NCI-H82 treated with DMSO at 0.1 percent for 48 hours (cell line): ENCODE measurements at regions not wholly inside any gene's neighbourhood (a gene's known extent, or its start where the extent isn't known, plus 50 kb on each side); places are given as distances from the start of the nearest gene placed in this dataset.
"Not testable (repeated sequence)": the region's sequence is repeated elsewhere in the genome, so short reads cannot be mapped to it uniquely, and the experiment has no call there.

Experiments used
- DNase-seq: peaks from one replicate; lab custom pipeline; 2025; ENCODE audit not compliant: unreplicated experiment; lab: John Stamatoyannopoulos, UW

DNA sequence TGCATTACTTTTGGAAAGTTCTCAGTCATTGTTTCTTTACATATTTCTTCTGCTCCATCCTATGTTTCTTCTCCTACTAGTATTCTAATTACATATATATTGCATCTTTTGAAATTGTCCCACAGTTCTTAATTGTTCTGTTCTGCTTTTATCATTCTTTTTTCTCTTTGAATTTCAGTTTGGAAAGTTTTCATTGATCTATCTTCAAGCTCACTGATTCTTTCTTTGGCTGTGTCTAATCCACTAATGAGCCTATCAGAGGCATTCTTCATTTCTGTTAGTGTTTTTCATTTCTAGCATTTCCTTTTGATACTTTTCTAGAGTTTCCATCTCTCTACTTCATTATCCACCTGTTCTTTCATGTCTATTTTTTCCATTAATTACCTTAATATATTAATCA, 159.0 kb upstream of the KCNJ15 start:
- DNase-seq: no peak

DNA sequence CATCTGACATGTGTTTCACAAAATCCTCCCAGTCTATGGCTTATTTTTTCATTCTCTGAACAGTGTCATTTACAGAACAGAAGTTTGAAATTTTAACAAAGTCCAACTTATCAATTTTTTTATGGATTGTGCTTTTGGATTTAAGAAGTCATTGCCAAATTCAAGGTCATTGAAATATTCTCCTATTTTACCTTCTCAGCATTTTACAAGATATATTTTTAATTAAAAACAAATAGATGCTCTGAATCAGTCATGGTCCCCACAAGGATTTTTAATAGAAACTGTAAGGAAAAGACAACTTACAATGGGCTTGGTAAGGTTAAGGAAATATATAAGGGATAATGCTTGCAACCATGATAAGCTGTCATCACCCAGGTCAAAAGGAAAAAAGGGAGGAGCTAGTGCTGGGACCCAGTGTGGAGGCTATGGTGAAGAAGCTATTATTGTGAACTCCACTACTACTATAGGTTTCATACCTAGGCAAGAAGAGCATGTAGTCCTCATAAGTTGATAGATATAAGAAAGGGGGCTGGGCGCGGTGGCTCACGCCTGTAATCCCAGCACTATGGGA, 144.5 kb upstream of the KCNJ15 start:
- DNase-seq: no peak

GRCh38 chr21:38114717-38115333, 142.0 kb upstream of the KCNJ15 start:
- no peak for DNase-seq

DNA sequence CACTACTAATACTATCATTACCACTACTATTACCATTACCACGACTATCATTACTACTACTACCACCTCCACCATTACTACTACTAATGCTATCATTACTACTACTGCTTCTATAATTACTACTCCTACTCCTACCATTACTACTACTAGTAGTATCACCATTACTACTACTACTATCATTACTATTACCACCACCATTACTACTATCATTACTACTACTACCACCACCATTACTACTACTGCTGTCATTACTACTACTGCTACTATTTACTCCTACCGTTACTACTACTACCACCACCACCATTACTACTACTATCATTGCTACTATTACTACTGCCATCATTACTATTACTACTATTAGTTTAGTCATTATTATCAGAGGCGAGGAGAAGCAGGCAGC, 140.9 kb upstream of the KCNJ15 start:
- DNase-seq: no peak

DNA sequence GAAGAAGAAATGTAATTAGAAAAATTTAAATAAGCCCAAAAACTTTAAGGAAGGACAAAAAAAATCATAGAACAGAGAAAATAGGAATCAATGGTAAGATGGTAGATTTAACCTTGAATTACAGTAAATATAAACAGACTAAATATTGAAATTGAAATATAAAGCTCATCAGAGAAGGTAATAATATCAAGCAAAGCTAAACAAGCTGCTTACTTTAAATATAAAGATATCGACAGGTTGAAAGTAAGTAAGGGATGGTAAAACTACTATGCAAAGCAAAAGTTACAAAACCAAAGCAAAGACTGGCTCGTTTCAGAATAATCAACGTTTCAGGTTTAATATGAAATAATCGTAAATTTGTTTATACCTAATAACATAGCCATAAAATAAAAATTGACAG, 137.0 kb upstream of the KCNJ15 start:
- no peak for DNase-seq

DNA sequence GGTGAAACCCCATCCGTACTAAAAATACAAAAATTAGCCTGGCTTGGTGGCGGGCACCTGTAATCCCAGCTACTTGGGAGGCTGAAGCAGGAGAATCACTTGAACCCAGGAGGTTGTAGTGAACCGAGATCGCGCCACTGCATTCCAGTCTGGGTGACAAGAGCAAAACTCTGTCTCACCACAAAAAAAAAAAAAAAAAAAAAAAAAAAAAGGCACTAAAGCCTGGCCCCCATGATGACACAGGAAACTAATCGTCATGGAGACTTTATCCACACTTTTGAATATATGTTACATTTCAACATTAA, 136.2 kb upstream of the KCNJ15 start:
- not testable (repeated sequence) for DNase-seq

GRCh38 chr21:38120984-38121855, 135.6 kb upstream of the KCNJ15 start:
- DNase-seq: peak; percentile 93

- no peak for DNase-seq
Observed at GRCh38 chr21:38121888-38122720, 134.7 kb upstream of the KCNJ15 start.

DNA sequence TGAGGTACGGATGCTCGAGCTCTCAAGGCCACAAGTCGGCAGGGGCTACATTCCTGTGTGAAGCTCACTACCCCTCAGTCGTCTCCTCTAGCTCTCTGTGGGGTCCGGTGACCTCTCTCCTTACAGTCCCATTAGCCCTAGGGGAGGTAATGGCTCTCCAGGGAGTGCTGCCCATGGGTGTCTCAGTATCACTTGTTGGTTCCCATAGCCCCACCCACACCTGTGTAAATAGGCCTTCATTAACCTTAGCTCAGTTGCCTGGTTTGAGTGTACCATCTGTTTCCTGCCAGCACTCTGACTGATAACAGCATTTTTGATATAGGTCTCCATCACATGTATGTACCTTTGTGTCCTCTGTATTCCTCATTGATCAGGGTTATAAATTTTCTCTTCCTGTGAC, 133.2 kb upstream of the KCNJ15 start:
- no peak for DNase-seq

GRCh38 chr21:38126666-38127303, 130.0 kb upstream of the KCNJ15 start:
- DNase-seq: peak; percentile 24

DNA sequence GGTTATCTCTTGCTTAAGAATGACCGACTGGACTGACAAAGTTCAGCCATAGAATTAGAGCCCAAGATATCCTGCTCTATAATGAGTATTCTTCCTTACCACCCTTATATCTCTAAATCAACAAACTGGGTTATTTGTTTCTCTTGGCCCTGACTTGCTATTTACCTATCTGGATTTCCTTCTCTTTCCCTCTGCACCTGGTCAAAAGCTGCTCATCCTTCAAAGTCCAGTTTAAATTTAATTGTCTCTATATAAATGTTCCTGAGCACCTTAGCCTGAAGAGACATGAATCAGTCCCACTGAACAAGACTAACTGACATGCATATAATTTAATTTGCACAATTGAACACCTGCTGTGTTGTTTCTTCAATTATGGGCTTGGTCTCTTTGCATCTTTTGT, 127.1 kb upstream of the KCNJ15 start:
- DNase-seq: no peak

- DNase-seq: no peak
Observed at GRCh38 chr21:38133240-38133639, 123.6 kb upstream of the KCNJ15 start.

DNA sequence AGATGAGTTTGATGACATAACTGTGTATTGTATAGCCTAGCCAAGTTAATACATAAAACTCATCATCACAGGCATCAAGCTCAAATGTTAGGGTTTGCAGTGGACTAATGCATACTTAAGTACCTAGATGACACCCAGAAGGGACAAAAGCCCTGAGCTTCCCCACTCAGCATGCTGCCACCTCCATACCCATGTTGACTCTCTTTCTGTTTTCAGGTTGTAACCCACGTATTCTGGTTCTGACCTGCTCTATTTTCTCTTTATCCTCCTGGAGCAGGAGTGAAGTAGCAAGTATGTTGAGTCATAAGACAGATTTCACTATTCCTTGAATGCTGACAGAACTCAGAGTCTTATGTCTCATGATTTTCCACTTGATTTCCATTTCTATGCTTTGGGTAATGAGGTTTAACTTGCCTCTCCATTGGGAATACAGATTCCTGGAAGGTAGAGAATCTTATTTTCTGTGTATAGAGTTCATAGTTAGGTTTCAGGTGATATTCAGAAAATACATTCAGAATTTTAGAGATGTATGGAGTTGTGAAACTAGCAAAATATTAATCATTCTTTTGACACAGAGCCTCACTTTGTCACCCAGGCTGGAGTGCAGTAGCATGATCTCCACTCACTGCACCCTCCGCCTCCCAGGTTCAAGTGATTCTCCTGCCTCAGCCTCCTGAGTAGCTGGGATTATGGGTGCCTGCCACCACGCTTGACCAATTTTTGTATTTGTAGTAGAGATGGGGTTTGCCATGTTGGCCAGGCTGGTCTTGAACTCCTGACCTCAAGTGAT, 122.5 kb upstream of the KCNJ15 start:
- no peak for DNase-seq

DNA sequence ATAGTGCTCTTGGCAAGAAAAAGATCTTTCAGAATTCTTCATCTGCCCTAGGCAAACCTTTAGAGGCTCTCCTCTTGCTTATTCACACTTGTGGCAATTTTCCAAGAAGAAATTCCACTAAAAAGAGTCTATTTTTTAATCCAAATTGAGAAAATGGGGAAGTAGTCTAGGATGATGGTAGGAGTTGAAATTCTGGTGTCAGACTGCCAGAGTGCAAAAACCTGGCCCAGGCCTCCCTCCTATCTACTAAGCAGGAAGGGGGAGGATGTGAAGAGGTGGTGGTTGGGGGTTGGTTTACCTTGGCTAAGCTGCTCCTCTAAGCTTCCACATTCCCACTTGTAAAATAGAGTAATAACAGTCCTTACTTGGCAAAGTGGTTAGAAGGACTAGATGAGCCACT, 120.6 kb upstream of the KCNJ15 start:
- no peak for DNase-seq

DNA sequence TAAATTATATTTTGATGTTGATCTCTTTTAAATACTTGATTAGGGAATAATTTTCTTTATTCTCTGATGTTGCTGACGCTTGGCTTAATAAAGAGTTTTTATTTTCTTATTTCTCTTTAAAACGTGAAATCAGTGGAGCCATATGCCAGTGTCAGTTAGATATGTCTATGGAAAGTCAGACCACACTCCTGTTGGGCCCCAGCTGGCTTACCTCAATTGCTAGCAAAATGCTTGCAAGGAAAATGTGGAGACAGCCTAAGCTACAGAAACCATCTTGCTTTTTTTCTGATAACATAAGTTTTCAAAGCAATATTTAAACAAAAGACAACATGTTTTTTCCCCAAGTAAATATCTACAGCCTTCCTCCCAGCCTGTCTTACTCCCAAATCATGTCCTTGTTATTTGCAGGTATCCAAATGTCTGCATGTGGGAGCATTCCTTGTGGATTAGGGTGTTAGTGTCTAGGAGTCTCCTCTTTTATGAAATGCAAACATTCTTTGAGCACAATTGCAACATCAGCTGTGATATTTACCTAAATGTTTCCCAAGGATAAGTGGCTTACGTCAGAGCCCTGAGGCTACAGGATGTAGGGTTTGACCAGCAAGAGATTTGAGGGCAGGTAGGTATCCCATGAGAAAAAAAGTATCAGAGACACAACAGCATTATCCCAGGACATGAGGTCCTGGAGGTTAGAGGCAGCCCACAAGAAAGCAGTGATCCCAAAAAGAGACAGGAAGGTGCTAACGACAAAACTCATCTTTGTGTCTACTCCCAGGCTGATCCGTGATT, 117.2 kb upstream of the KCNJ15 start:
- DNase-seq: no peak

GRCh38 chr21:38140207-38140903, 116.4 kb upstream of the KCNJ15 start:
- DNase-seq: peak; percentile 88

GRCh38 chr21:38142224-38142623, 114.6 kb upstream of the KCNJ15 start:
- no peak for DNase-seq

- no peak for DNase-seq
Observed at GRCh38 chr21:38144193-38144592, 112.6 kb upstream of the KCNJ15 start.

- no peak for DNase-seq
Observed at GRCh38 chr21:38145104-38145503, 111.7 kb upstream of the KCNJ15 start.
